ENCODE measurements at regions not wholly inside any gene's neighbourhood (a gene's known extent, or its start where the extent isn't known, plus 50 kb on each side); places are given as distances from the start of the nearest gene placed in this dataset.

DNA sequence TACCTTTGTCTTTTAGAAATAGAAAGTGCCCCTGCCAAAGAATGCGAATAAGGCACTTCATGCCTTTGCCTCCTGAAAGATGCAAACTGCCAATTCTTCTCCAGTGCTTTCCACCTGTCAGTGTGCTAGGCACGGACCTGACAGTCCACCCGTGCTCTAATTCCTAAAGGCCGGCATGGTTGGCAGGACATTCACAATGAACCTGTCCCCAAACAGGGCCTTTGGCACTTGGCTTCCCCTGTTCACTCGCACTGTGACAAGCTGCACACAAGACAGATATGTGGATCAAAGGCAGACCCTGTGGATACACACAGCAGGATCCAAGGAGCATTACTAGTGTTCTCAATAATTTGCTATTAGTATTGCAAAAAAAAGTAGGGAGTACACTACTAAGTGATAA, 505.7 kb upstream of the AGTR1 start:
- TF ChIP-seq, protein P1, sequence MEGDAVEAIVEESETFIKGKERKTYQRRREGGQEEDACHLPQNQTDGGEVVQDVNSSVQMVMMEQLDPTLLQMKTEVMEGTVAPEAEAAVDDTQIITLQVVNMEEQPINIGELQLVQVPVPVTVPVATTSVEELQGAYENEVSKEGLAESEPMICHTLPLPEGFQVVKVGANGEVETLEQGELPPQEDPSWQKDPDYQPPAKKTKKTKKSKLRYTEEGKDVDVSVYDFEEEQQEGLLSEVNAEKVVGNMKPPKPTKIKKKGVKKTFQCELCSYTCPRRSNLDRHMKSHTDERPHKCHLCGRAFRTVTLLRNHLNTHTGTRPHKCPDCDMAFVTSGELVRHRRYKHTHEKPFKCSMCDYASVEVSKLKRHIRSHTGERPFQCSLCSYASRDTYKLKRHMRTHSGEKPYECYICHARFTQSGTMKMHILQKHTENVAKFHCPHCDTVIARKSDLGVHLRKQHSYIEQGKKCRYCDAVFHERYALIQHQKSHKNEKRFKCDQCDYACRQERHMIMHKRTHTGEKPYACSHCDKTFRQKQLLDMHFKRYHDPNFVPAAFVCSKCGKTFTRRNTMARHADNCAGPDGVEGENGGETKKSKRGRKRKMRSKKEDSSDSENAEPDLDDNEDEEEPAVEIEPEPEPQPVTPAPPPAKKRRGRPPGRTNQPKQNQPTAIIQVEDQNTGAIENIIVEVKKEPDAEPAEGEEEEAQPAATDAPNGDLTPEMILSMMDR (IDR thresholded peaks at IDR 0.05 in 8 of 11, conservative IDR thresholded peaks at IDR 0.05 in 3 of 11) = no peak
- TF ChIP-seq POLR2A (IDR thresholded peaks at IDR 0.05) (no peak), POLR2AphosphoS5 (IDR thresholded peaks at IDR 0.05) (no peak)
